ENCODE measurements at regions not wholly inside any gene's neighbourhood (a gene's known extent, or its start where the extent isn't known, plus 50 kb on each side); places are given as distances from the start of the nearest gene placed in this dataset.

DNA sequence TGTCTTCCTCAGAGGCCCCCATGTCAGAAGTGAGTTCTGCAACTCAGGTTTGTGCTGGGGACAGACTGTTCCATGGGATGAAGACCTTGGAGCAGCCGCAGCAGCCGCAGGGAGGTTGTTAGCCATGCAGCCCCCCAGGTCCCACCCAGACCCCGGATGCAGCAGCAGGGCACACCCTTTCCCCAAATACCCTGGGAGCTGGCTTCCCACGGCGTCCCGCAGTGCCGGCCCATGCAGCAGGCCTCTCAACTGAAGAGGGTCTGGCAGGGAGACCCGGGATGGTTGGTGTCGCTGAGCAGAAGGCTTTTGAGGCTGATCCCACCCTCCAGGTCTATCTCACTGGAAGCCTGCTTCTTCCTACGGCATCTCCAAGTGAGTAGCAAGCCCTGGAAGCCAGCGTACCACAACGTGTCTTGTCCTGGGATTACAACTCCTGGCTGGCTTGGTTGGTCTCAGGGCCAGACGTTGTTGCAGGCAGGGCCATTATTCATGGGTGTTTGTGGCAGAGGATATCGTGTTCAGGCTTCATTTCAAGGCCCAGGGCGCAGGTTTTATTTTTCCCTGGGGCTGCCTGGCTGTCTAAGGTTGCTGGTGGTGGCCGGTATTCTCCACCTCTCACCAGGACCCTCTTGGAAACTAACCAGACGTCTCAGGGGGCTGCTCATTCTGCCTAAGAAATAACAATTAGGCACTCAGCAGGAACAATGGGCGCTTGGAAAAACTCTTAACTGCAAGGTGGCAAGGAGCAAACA lies 223.2 kb downstream of the C16orf95 start:
- H3K9me3 ChIP-seq, result no peaks in the 10 kb centered on the region
- ATAC-seq (no peak), DNase-seq (no peak)

GRCh38 chr16:87094556-87094865 lies 222.7 kb downstream of the C16orf95 start:
- no peak for DNase-seq
- Histone ChIP-seq H3K27ac (no peak overlapping the region), H3K9me3 (no peaks in the 10 kb centered on the region), H3K27me3 (peaks cover 0 to 53% of the 10 kb centered on the region in 2 donors), H3K4me1 (no peaks in the 10 kb centered on the region), H3K36me3 (no peaks in the 10 kb centered on the region), H3K4me3 (no peak overlapping the region)
- TF ChIP-seq, protein P1, sequence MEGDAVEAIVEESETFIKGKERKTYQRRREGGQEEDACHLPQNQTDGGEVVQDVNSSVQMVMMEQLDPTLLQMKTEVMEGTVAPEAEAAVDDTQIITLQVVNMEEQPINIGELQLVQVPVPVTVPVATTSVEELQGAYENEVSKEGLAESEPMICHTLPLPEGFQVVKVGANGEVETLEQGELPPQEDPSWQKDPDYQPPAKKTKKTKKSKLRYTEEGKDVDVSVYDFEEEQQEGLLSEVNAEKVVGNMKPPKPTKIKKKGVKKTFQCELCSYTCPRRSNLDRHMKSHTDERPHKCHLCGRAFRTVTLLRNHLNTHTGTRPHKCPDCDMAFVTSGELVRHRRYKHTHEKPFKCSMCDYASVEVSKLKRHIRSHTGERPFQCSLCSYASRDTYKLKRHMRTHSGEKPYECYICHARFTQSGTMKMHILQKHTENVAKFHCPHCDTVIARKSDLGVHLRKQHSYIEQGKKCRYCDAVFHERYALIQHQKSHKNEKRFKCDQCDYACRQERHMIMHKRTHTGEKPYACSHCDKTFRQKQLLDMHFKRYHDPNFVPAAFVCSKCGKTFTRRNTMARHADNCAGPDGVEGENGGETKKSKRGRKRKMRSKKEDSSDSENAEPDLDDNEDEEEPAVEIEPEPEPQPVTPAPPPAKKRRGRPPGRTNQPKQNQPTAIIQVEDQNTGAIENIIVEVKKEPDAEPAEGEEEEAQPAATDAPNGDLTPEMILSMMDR (IDR thresholded peaks at IDR 0.05), result no peak
- ATAC-seq, result no peak
- intact Hi-C loops (cut with DNase I), result no loop called here

More for the DNA sequence above, 223.2 kb downstream of the C16orf95 start:
- Histone ChIP-seq H3K4me3 (no peak overlapping the region), H3K27me3 (peaks cover 0 to 48% of the 10 kb centered on the region in 2 donors), H3K36me3 (no peaks in the 10 kb centered on the region), H3K27ac (no peak overlapping the region), H3K4me1 (no peaks in the 10 kb centered on the region)
- intact Hi-C loops (cut with DNase I), result no loop called here
- TF ChIP-seq, protein P1 (IDR thresholded peaks at IDR 0.05), result no peak

- ATAC-seq, result no peak
- TF ChIP-seq, protein P1 (IDR thresholded peaks at IDR 0.05), result no peak
Measured at GRCh38 chr16:87095271-87095670, 221.9 kb downstream of the C16orf95 start.

DNA sequence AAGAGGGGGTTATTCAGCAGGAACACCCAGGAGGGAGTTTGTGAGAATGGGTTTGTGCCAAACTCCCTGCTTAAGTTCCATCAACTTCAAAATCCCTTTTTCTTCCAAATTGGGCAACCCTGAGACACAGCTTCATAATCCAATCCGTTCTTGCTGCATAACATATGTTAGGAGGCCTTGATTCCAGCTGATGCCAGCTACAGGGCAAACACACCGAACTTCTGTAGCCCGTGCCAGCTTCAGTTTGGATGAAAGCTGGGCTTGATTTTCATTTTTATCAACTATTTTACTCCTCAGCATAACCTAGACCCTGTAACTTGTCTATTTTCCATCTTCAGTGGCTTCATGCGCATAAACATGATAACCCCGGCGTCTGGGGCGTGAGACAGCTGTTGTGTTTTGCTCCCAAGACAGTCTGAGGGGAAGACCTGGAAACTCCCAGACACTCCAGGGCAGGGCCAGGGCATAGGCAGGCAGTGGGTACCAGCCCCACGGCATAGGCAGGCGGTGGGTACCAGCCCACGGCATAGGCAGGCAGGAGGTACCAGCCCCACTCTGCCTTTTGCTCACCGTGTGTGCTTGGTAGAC lies 220.4 kb downstream of the C16orf95 start:
- intact Hi-C loops (cut with DNase I), result no loop called here
- no peak overlapping the region for H3K4me3 ChIP-seq
- TF ChIP-seq, protein P1 (IDR thresholded peaks at IDR 0.05), result no peak
- DNase-seq (no peak), ATAC-seq (no peak)
- H3K27me3 ChIP-seq, result peaks cover 0 to 53% of the 10 kb centered on the region in 2 donors
- no peaks in the 10 kb centered on the region for H3K36me3 ChIP-seq
- H3K9me3 ChIP-seq, result no peaks in the 10 kb centered on the region
- no peaks in the 10 kb centered on the region for H3K4me1 ChIP-seq
- no peak overlapping the region for H3K27ac ChIP-seq

More at GRCh38 chr16:87095271-87095670, 221.9 kb downstream of the C16orf95 start:
- no peaks in the 10 kb centered on the region for H3K36me3 ChIP-seq
- no peaks in the 10 kb centered on the region for H3K9me3 ChIP-seq
- H3K4me1 ChIP-seq, result no peaks in the 10 kb centered on the region
- H3K4me3 ChIP-seq, result no peak overlapping the region
- intact Hi-C loops (cut with DNase I), result no loop called here
- no peak overlapping the region for H3K27ac ChIP-seq
- no peak for DNase-seq
- H3K27me3 ChIP-seq, result peaks cover 0 to 53% of the 10 kb centered on the region in 2 donors

- TF ChIP-seq, protein P1 (IDR thresholded peaks at IDR 0.05), result no peak
- intact Hi-C loops (cut with DNase I), result no loop called here
- no peaks in the 10 kb centered on the region for H3K9me3 ChIP-seq
- no peaks in the 10 kb centered on the region for H3K4me1 ChIP-seq
- no peak overlapping the region for H3K27ac ChIP-seq
- H3K36me3 ChIP-seq, result no peaks in the 10 kb centered on the region
- no peak for ATAC-seq
- no peak for DNase-seq
- H3K27me3 ChIP-seq, result peaks cover 0 to 48% of the 10 kb centered on the region in 2 donors
- no peak overlapping the region for H3K4me3 ChIP-seq
Measured at GRCh38 chr16:87098361-87098760, 218.8 kb downstream of the C16orf95 start.
